KMS-11 (cell line): ENCODE measurements at regions not wholly inside any gene's neighbourhood (a gene's known extent, or its start where the extent isn't known, plus 50 kb on each side); places are given as distances from the start of the nearest gene placed in this dataset.

Experiments
- H2AFZ ChIP-seq: fragments of 200-600 bp; sonication (generic); 2 replicates; pipeline ENCODE4 v1.6.1; 2016; ENCODE audit warnings: antibody characterized with exemption, mixed run types, low read depth
- H3K27ac ChIP-seq: fragments of 200-600 bp; sonication (generic); 2 replicates; pipeline ENCODE4 v1.6.1; 2016; ENCODE audit warnings: mild to moderate bottlenecking, mixed run types
- H3K27me3 ChIP-seq: fragments of 200-600 bp; sonication (generic); 2 replicates; pipeline ENCODE4 v1.6.1; 2017; ENCODE audit warnings: mild to moderate bottlenecking, low read depth, mixed run types, moderate library complexity; ENCODE audit not compliant: insufficient read depth
- H3K36me3 ChIP-seq: fragments of 200-600 bp; sonication (generic); 2 replicates; pipeline ENCODE4 v1.6.1; 2017; ENCODE audit warnings: mild to moderate bottlenecking, mixed run types; ENCODE audit not compliant: insufficient read depth
- H3K4me1 ChIP-seq: fragments of 200-600 bp; sonication (generic); 2 replicates; pipeline ENCODE4 v1.6.1; 2016; ENCODE audit warnings: mild to moderate bottlenecking, low read depth, mixed run types; ENCODE audit not compliant: poor library complexity, severe bottlenecking
- H3K4me2 ChIP-seq: fragments of 200-600 bp; sonication (generic); 2 replicates; pipeline ENCODE4 v1.7.0; 2016; ENCODE audit warnings: mild to moderate bottlenecking, mixed run types
- H3K4me3 ChIP-seq: fragments of 200-600 bp; sonication (generic); IDR thresholded peaks from 2 replicates; pipeline ENCODE4 v1.6.1; 2017; ENCODE audit warnings: low read depth, low read length, mixed read lengths; ENCODE audit not compliant: insufficient read depth
- H3K79me2 ChIP-seq: fragments of 200-600 bp; sonication (generic); 2 replicates; pipeline ENCODE4 v1.6.1; 2016; ENCODE audit warnings: low read depth, mixed run types; ENCODE audit not compliant: insufficient read depth
- H3K9ac ChIP-seq: fragments of 200-600 bp; sonication (generic); 2 replicates; pipeline ENCODE4 v1.6.1; 2016; ENCODE audit warnings: mild to moderate bottlenecking, mixed run types
- H4K20me1 ChIP-seq: fragments of 200-600 bp; sonication (generic); 2 replicates; pipeline ENCODE4 v1.6.1; 2016; ENCODE audit warnings: mild to moderate bottlenecking, mixed run types; ENCODE audit not compliant: insufficient read depth
- CTCF ChIP-seq: fragments of 200-600 bp; sonication (generic); conservative IDR thresholded peaks from 2 replicates; pipeline ENCODE4 v1.6.1; 2017; ENCODE audit warnings: low read depth, mild to moderate bottlenecking, antibody characterized with exemption, low read length, moderate library complexity, mixed read lengths

- Histone ChIP-seq H3K79me2 (no peaks in the 10 kb centered on the region), H3K4me1 (no peaks in the 10 kb centered on the region), H2AFZ (no peak overlapping the region), H3K36me3 (no peaks in the 10 kb centered on the region), H3K27ac (no peak overlapping the region), H3K4me2 (no peak overlapping the region), H3K9ac (no peak overlapping the region), H3K4me3 (no peak overlapping the region), H3K27me3 (no peaks in the 10 kb centered on the region), H4K20me1 (no peaks in the 10 kb centered on the region)
- no peak for TF ChIP-seq CTCF
These were observed 478.2 kb upstream of the LRRN3 start for GRCh38 chr7:110612680-110613079.
